ENCODE measurements at regions not wholly inside any gene's neighbourhood (a gene's known extent, or its start where the extent isn't known, plus 50 kb on each side); places are given as distances from the start of the nearest gene placed in this dataset.

DNA sequence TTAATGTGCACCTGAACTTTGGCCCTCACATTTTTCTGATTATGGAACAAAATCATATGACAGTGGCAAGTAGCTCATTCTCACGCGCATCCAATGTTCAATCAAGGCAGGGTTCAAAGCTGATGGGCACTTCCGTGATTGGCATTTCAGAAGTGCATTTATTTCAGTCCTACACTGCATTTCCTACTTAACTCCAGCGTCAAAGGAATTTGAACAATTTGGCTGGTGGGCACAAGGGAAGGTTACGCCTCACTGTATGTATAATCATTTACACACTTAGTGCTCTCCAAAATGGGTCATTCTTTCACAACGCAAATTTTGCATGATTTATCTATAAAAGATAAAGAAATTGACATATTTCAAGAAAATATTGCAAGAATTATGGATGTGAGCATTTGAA lies 167.9 kb upstream of the VLDLR start:
- TF ChIP-seq, protein P1, sequence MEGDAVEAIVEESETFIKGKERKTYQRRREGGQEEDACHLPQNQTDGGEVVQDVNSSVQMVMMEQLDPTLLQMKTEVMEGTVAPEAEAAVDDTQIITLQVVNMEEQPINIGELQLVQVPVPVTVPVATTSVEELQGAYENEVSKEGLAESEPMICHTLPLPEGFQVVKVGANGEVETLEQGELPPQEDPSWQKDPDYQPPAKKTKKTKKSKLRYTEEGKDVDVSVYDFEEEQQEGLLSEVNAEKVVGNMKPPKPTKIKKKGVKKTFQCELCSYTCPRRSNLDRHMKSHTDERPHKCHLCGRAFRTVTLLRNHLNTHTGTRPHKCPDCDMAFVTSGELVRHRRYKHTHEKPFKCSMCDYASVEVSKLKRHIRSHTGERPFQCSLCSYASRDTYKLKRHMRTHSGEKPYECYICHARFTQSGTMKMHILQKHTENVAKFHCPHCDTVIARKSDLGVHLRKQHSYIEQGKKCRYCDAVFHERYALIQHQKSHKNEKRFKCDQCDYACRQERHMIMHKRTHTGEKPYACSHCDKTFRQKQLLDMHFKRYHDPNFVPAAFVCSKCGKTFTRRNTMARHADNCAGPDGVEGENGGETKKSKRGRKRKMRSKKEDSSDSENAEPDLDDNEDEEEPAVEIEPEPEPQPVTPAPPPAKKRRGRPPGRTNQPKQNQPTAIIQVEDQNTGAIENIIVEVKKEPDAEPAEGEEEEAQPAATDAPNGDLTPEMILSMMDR (IDR thresholded peaks at IDR 0.05), result no peak
- TF ChIP-seq POLR2A (IDR thresholded peaks at IDR 0.05), result no peak
